Endothelial cell of umbilical vein (primary cell): ENCODE measurements at regions not wholly inside any gene's neighbourhood (a gene's known extent, or its start where the extent isn't known, plus 50 kb on each side); places are given as distances from the start of the nearest gene placed in this dataset.

Experiments
- CTCF ChIP-seq, 2 donors: IDR thresholded peaks; 1 replicate in 1 of 2; 2 replicates in 1 of 2; pipeline ENCODE4 v1.5.1; 2011; ENCODE audit warnings: low read length in 2 of 2, mild to moderate bottlenecking in 2 of 2, moderate library complexity in 2 of 2, control low read depth in 1 of 2, inconsistent platforms in 1 of 2, low read depth in 1 of 2; ENCODE audit not compliant: insufficient read depth in 1 of 2; ENCODE audit errors: extremely low read depth in 1 of 2
- EZH2 ChIP-seq: IDR thresholded peaks from 2 replicates; pipeline ENCODE4 v1.6.1; 2012; ENCODE audit warnings: borderline replicate concordance, low read depth, mild to moderate bottlenecking, moderate library complexity, low read length, inconsistent platforms; ENCODE audit not compliant: severe bottlenecking
- GATA2 ChIP-seq: IDR thresholded peaks from 2 replicates; pipeline ENCODE4 v1.7.0; 2011; ENCODE audit warnings: low read depth, mild to moderate bottlenecking, moderate library complexity, mixed read lengths, low read length; ENCODE audit not compliant: insufficient read length, insufficient read depth
- MAX ChIP-seq: IDR thresholded peaks from 2 replicates; pipeline ENCODE4 v1.6.1; 2011; ENCODE audit not compliant: insufficient read depth, insufficient read length
- POLR2A ChIP-seq: IDR thresholded peaks from 2 replicates; pipeline ENCODE4 v1.6.1; 2012; ENCODE audit warnings: low read depth, mild to moderate bottlenecking, control low read depth, low read length
- POLR2AphosphoS5 ChIP-seq: IDR thresholded peaks from 2 replicates; pipeline ENCODE4 v1.6.1; 2012; ENCODE audit warnings: low read depth, mild to moderate bottlenecking, control low read depth, low read length, moderate library complexity; ENCODE audit not compliant: insufficient read depth

- no peak for TF ChIP-seq CTCF (IDR thresholded peaks at IDR 0.05; ENCODE audit: extremely low read depth in 1 of 2, insufficient read depth in 1 of 2, low read depth in 1 of 2, low read length in 2 of 2)
- TF ChIP-seq POLR2AphosphoS5 = no peak
- no peak for TF ChIP-seq POLR2A
- no peak for TF ChIP-seq EZH2
- TF ChIP-seq GATA2 = no peak
- TF ChIP-seq MAX = no peak
These were observed 414.6 kb upstream of the POM121L12 start for GRCh38 chr7:52620849-52621248.
